ENCODE measurements at regions not wholly inside any gene's neighbourhood (a gene's known extent, or its start where the extent isn't known, plus 50 kb on each side); places are given as distances from the start of the nearest gene placed in this dataset.

DNA sequence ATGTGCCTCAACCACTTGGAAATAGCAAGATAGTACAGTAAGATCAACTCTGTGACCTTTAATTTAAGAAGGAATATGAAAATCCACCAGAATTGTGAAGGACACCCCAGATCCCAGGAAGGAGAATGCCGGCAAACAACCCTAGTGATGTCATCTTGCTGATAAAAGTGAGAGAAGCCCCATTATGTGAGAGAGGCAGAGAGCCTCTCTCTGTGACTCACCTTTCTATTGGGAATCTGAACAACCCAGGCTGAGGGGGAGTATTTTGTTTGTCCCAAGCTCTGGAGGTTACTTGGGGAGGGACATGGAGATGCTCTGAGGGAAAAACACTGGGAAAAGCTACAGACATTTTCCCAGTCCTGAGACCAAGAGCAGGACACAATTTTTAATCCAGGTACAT is 188.3 kb upstream of the FERMT1 start:
- Histone ChIP-seq H3K4me1 (ENCODE audit: control insufficient read depth, insufficient read depth, low read length) (no peaks in the 10 kb centered on the region), H3K9me3 (ENCODE audit: control insufficient read depth, insufficient read depth, low read depth, low read length) (peaks cover 6% of the 10 kb centered on the region; the same call in 1 of the 2 replicates)
- CTCF ChIA-PET: no interaction called here

GRCh38 chr20:6305536-6305935 is 182.7 kb upstream of the FERMT1 start:
- in situ Hi-C loops (cut with HindIII; ENCODE audit: low pct_unique_long_range_greater_than_20kb, low sequenced_read_pairs): no loop called here
- Histone ChIP-seq H3K36me3 (ENCODE audit: control insufficient read depth, insufficient read depth, low read length) (no peaks in the 10 kb centered on the region), H3K9me3 (ENCODE audit: control insufficient read depth, insufficient read depth, low read depth, low read length) (peaks cover 6% of the 10 kb centered on the region; the same call in 1 of the 2 replicates), H3K27ac (ENCODE audit: low read length) (no peak overlapping the region), H3K4me3 (ENCODE audit: low read depth in 2 of 2, low read length in 2 of 2) (no peak overlapping the region), H3K4me1 (ENCODE audit: control insufficient read depth, insufficient read depth, low read length) (no peaks in the 10 kb centered on the region), H3K27me3 (ENCODE audit: control insufficient read depth, insufficient read depth, low read length) (no peaks in the 10 kb centered on the region)
- no peak for TF ChIP-seq SIN3A (IDR thresholded peaks at IDR 0.05; ENCODE audit: borderline replicate concordance, insufficient read depth, low read depth, low read length)
- no peak for TF ChIP-seq POLR2AphosphoS5 (IDR thresholded peaks at IDR 0.05; ENCODE audit: low read depth, low read length)
- no peak for TF ChIP-seq TCF7L2 (IDR thresholded peaks at IDR 0.05; ENCODE audit: low read depth, low read length)
- no peak for TF ChIP-seq CTCF (IDR thresholded peaks at IDR 0.05)
- TF ChIP-seq, protein P1, sequence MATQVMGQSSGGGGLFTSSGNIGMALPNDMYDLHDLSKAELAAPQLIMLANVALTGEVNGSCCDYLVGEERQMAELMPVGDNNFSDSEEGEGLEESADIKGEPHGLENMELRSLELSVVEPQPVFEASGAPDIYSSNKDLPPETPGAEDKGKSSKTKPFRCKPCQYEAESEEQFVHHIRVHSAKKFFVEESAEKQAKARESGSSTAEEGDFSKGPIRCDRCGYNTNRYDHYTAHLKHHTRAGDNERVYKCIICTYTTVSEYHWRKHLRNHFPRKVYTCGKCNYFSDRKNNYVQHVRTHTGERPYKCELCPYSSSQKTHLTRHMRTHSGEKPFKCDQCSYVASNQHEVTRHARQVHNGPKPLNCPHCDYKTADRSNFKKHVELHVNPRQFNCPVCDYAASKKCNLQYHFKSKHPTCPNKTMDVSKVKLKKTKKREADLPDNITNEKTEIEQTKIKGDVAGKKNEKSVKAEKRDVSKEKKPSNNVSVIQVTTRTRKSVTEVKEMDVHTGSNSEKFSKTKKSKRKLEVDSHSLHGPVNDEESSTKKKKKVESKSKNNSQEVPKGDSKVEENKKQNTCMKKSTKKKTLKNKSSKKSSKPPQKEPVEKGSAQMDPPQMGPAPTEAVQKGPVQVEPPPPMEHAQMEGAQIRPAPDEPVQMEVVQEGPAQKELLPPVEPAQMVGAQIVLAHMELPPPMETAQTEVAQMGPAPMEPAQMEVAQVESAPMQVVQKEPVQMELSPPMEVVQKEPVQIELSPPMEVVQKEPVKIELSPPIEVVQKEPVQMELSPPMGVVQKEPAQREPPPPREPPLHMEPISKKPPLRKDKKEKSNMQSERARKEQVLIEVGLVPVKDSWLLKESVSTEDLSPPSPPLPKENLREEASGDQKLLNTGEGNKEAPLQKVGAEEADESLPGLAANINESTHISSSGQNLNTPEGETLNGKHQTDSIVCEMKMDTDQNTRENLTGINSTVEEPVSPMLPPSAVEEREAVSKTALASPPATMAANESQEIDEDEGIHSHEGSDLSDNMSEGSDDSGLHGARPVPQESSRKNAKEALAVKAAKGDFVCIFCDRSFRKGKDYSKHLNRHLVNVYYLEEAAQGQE (IDR thresholded peaks at IDR 0.05; ENCODE audit: insufficient read depth in 1 of 2, low read depth in 2 of 2, low read length in 1 of 2): no peak
- intact Hi-C loops (cut with micrococcal nuclease; ENCODE audit: unreplicated experiment): no loop called here
- no TSS peak for BruUV-seq (replicated peaks)
- ChIA-PET POLR2A (no interaction called here), CTCF (no interaction called here)
- ATAC-seq (no peak), DNase-seq (ENCODE audit: low read depth, low spot score) (no peak)

More for the DNA sequence above, 188.3 kb upstream of the FERMT1 start:
- Histone ChIP-seq H3K36me3 (ENCODE audit: control insufficient read depth, insufficient read depth, low read length) (no peaks in the 10 kb centered on the region), H3K4me3 (ENCODE audit: low read depth in 2 of 2, low read length in 2 of 2) (no peak overlapping the region), H3K27ac (ENCODE audit: low read length) (no peak overlapping the region), H3K27me3 (ENCODE audit: control insufficient read depth, insufficient read depth, low read length) (no peaks in the 10 kb centered on the region)
- POLR2A ChIA-PET: no interaction called here
- no peak for TF ChIP-seq TCF7L2 (IDR thresholded peaks at IDR 0.05; ENCODE audit: low read depth, low read length)
- TF ChIP-seq CTCF (IDR thresholded peaks at IDR 0.05): no peak
- TF ChIP-seq POLR2AphosphoS5 (IDR thresholded peaks at IDR 0.05; ENCODE audit: low read depth, low read length): no peak
- no peak for TF ChIP-seq SIN3A (IDR thresholded peaks at IDR 0.05; ENCODE audit: borderline replicate concordance, insufficient read depth, low read depth, low read length)
- TF ChIP-seq, protein P1 (IDR thresholded peaks at IDR 0.05; ENCODE audit: insufficient read depth in 1 of 2, low read depth in 2 of 2, low read length in 1 of 2): no peak
- BruUV-seq (replicated peaks): no TSS peak
- no peak for ATAC-seq
- intact Hi-C loops (cut with micrococcal nuclease; ENCODE audit: unreplicated experiment): no loop called here
- no peak for DNase-seq (ENCODE audit: low read depth, low spot score)
- in situ Hi-C loops (cut with HindIII; ENCODE audit: low pct_unique_long_range_greater_than_20kb, low sequenced_read_pairs): no loop called here
